GM23248 (cell line): ENCODE measurements at regions not wholly inside any gene's neighbourhood (a gene's known extent, or its start where the extent isn't known, plus 50 kb on each side); places are given as distances from the start of the nearest gene placed in this dataset.

Experiments used
- EZH2 ChIP-seq: fragments of 200-600 bp; sonication (generic); IDR thresholded peaks from 2 replicates; pipeline ENCODE4 v1.6.1; 2018; ENCODE audit warnings: antibody characterized with exemption, mild to moderate bottlenecking; ENCODE audit not compliant: insufficient read depth, poor library complexity, severe bottlenecking
- EZH2phosphoT487 ChIP-seq: fragments of 200-600 bp; sonication (generic); IDR thresholded peaks from 2 replicates; pipeline ENCODE4 v1.6.1; 2018; ENCODE audit warnings: antibody characterized with exemption, moderate library complexity, mild to moderate bottlenecking, low read depth; ENCODE audit not compliant: insufficient read depth

GRCh38 chr1:170226767-170227166, 81.0 kb downstream of the NTMT2 start:
- TF ChIP-seq EZH2, result no peak
- no peak for TF ChIP-seq EZH2phosphoT487
